Stimulated activated effector memory CD8-positive, alpha-beta T cell treated with anti-CD3 and anti-CD28 coated beads, Interleukin-12 subunit alpha, Interleukin-12 subunit beta, amount 100 ng/mL, for 72 hours (primary cell): ENCODE measurements at regions not wholly inside any gene's neighbourhood (a gene's known extent, or its start where the extent isn't known, plus 50 kb on each side); places are given as distances from the start of the nearest gene placed in this dataset.

Experiments
- ATAC-seq: fragments of 150-1000 bp; cut with Tn5 transposase; 2 replicates; pipeline ENCODE4 v1.10.0; 2021
- DNase-seq, 2 donors: peaks; one replicate each; pipeline ENCODE4 v3.0.0; 2021 to 2022; ENCODE audit warnings: low spot score in 2 of 2
- H3K27ac Mint-ChIP-seq: one replicate; pipeline ENCODE4 v1.8.0; 2022; ENCODE audit warnings: mild to moderate bottlenecking, mixed read lengths
- H3K36me3 Mint-ChIP-seq: one replicate; pipeline ENCODE4 v1.8.0; 2022; ENCODE audit warnings: mild to moderate bottlenecking, mixed read lengths
- H3K4me1 Mint-ChIP-seq: one replicate; pipeline ENCODE4 v1.8.0; 2022; ENCODE audit warnings: mixed read lengths
- H3K4me3 Mint-ChIP-seq: one replicate; pipeline ENCODE4 v1.8.0; 2022; ENCODE audit warnings: mild to moderate bottlenecking, mixed read lengths
- H3K9me3 Mint-ChIP-seq: one replicate; pipeline ENCODE4 v1.8.0; 2022; ENCODE audit warnings: mixed read lengths

DNA sequence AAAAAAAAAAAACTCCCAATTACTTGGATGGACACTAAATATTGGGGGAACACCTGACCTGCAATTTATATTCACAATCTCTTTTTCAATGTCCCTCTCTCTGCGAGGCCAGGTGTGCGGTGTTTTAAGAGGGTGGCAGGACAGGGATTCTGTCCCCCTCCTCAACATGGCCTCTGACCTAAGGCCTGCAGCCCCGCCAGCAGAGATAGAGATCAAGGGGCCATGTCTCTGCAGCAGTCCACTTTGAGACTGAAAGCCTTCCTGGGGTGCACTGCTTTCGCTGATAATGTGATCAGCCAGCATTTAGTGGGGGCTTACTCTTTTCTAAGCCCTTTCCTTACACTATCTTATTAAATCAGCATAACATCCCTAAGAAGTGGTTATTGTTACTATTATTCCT, 419.9 kb downstream of the OCA2 start:
- no peak for ATAC-seq
- Mint-ChIP-seq H3K27ac (no peak overlapping the region), H3K36me3 (no peaks in the 10 kb centered on the region), H3K4me1 (no peaks in the 10 kb centered on the region), H3K4me3 (no peak overlapping the region), H3K9me3 (peaks cover 8% of the 10 kb centered on the region)
- no peak for DNase-seq

DNA sequence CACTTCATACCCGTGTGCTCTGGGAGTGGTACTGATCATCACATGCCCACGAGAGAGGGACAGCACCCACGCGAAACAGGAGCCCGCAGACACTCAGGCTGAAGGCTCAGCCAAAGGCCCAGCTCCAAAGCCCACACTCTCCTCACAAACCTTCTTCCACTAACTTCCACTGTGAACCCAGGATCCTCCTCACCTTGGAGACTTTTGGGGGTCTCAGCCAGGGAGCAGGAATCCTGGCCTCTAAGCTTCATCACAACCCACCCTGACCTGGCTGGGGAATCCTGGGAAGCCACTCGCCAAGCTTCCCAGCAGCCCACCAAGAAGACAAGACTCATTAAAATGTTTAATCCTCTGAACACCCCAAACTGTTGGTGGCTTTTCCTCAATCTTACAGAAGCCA, 421.2 kb downstream of the OCA2 start:
- no peaks in the 10 kb centered on the region for H3K36me3 Mint-ChIP-seq
- no peak overlapping the region for H3K4me3 Mint-ChIP-seq
- H3K9me3 Mint-ChIP-seq = peaks cover 8% of the 10 kb centered on the region
- H3K27ac Mint-ChIP-seq = no peak overlapping the region
- ATAC-seq (no peak), DNase-seq (no peak)
- no peaks in the 10 kb centered on the region for H3K4me1 Mint-ChIP-seq

DNA sequence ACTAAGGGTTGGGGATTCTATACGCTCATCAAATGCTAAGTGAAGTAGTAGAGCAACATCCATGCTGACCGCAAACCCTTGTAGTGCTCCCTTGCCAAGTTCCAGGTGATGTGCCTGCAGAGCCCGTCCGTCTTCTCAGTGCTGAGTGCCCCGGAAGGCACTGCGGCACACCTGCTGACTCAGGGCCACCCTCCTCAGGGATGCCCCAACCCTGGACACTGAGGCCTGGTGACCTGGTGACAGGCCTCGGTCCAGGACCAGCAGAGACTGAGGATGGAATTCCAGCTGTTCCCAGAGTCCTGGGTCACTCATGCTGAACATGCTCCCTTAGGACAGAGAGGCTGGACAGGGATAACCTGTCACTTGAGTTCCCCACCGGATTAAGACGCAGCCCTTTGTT, 422.5 kb downstream of the OCA2 start:
- Mint-ChIP-seq H3K36me3 (no peaks in the 10 kb centered on the region), H3K9me3 (peaks cover 4% of the 10 kb centered on the region), H3K4me3 (no peak overlapping the region), H3K27ac (no peak overlapping the region), H3K4me1 (no peaks in the 10 kb centered on the region)
- no peak for DNase-seq
- ATAC-seq = peak; percentile 33

DNA sequence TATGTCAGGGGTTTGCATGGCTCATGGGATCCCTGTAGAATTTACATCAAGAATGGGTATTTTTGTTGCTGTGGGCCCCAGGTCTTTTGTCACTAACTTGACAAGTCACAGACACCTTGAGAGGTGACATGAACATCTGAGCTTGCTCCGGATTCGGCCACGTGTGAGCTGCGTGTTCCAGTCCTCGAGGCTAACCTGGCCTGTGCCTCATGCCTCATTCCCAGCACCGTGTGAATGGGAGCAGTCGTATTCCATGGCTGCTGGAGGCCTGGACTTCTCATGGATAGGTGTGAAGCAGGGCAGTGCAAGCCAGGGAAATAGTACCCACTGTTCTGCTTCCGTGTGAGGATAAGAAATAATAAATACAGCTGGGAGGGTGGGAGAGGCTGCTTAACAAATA, 423.5 kb downstream of the OCA2 start:
- Mint-ChIP-seq H3K4me1 (no peaks in the 10 kb centered on the region), H3K27ac (no peak overlapping the region), H3K9me3 (peaks cover 4% of the 10 kb centered on the region), H3K4me3 (no peak overlapping the region), H3K36me3 (no peaks in the 10 kb centered on the region)
- ATAC-seq = no peak
- no peak for DNase-seq

DNA sequence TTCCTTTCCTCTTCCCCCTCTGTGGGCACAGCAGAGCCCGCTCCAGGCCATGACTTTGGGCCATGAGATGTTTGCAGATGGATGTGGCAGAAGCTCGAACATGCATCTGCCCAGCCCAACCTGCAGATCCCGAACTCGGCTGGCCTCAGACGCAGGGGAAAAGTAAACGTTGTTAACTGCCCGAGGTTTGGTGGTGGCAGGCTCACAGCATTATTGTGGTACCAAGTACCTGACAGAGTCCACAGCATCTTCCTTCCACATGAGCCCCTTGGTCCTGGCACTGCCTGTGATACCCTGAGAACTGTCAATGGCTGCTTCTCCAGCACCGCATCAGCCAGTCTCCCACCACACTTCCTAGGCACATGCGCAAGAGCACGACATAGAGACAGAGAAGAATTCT, 424.3 kb downstream of the OCA2 start:
- Mint-ChIP-seq H3K36me3 (no peaks in the 10 kb centered on the region), H3K4me1 (no peaks in the 10 kb centered on the region), H3K9me3 (peaks cover 4% of the 10 kb centered on the region), H3K4me3 (no peak overlapping the region), H3K27ac (no peak overlapping the region)
- DNase-seq (no peak), ATAC-seq (no peak)

DNA sequence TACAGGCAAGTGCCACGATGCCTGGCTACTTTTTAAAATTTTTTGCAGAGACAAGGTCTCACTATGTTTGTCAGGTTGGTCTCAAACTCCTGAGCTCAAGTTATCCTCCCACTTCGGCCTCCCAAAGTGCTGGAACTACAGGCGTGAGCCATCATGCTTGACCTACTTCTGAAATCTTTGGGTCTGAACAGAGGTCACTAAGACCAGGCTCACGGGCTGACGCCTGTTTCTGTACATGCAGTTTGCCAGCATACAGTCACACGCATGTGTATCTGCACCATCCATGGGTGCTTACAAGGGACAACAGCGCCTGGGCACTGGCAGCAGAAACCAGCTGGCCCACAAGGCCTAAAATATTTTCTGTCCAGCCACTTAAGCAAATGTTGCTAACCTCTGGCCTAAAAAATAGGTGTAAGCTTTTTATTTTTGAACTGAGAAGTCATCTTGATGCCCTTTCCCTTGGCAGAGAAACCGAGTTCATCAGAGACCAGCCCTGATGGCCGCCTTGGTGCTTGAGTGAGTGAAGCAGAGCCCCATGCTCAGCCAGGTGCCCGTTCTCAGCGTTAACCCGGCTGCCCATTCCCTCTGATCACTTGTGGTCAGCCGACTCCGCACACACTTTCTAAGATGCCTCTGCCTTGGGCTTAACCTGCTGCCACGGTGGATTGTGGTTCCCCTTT, 425.2 kb downstream of the OCA2 start:
- peaks cover 4% of the 10 kb centered on the region for H3K9me3 Mint-ChIP-seq
- no peak overlapping the region for H3K27ac Mint-ChIP-seq
- H3K4me3 Mint-ChIP-seq = no peak overlapping the region

DNA sequence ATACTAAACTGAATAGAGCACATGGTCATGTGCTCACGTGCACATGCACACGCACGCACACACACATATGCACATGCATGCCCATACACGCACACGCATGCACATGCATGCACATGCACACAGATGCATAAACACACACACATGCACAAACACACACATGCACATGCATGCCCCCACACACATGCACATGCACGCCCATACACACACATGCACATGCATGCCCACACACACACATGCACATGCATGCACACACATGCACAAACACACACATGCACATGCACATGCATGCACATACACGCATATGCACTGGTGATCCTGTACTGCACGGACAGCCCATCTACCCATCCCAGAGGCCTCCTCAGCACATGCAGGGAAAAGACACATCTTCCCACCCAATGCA, 426.6 kb downstream of the OCA2 start:
- H3K27ac Mint-ChIP-seq = no peak overlapping the region
- no peaks in the 10 kb centered on the region for H3K36me3 Mint-ChIP-seq
- H3K9me3 Mint-ChIP-seq = peaks cover 3% of the 10 kb centered on the region
- no peak overlapping the region for H3K4me3 Mint-ChIP-seq
- no peak for DNase-seq
- no peaks in the 10 kb centered on the region for H3K4me1 Mint-ChIP-seq
- ATAC-seq = no peak

More for the DNA sequence above, 425.2 kb downstream of the OCA2 start:
- no peaks in the 10 kb centered on the region for H3K36me3 Mint-ChIP-seq
- no peak for DNase-seq
- no peak for ATAC-seq
- H3K4me1 Mint-ChIP-seq = no peaks in the 10 kb centered on the region

DNA sequence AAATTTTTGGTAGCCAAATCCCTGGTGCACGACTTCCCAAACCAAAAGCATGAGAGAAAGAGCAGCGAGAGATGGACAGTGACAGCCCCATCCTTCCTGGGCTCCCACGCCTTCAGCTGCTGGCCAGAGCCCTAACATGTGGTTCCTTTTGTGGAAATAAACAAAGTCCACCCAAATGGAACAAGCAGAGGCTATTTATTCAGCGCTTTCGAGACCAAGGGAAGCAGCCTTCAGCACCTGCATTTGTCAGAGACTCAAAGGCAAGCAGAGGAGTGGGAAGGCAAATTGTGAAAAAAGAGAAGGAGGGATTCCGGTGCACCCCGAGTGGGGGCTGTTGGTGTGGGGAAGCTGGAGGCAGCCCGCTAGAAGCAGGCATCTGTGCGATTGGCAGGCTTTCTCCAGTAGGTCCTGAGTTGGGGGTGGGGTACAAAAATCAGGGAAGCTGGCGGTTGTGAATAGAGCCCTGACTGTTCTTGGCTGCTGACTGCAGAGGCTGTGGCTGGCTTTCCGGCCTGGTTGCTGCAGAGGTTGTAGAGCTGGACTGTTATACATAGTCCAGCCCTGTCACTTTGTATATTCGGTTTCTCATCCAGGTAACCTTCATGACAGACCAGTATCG, 427.2 kb downstream of the OCA2 start:
- H3K36me3 Mint-ChIP-seq = no peaks in the 10 kb centered on the region
- H3K27ac Mint-ChIP-seq = no peak overlapping the region
- H3K4me1 Mint-ChIP-seq = no peaks in the 10 kb centered on the region
- no peak overlapping the region for H3K4me3 Mint-ChIP-seq
- no peak for DNase-seq
- H3K9me3 Mint-ChIP-seq = peaks cover 2% of the 10 kb centered on the region
- no peak for ATAC-seq

DNA sequence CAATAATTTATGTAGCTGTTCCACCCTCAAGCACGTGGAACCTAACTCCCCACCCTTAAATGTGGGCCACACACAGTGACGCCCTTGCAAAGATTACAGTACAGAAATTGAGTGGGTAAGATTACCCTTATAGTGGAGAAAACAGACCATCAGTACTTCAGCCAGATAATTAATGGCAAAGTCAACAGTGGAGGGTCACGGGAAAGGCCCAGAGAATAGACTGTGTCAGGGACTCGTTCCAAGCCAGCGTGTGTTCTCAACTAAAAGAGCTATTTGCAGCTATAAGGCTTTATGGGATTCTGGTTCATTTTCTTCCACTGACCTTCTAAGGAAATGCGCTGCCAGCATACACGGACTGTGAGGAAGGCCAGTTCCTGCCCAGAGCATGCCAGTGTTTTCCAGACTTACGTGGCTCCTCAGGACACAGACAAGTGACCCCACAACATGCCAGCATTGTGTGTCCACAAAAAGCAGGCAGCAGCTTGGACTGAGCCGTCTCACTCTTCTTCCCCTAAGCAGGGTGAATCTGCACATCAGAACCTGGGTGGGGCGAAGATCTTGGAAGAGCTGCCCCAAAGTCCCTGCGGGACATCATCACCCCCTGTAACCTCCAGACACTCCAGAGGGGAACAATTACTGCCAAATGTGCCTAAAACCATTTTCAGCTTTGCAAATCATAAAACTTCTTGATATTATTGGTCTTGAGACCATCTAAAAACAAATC, 428.5 kb downstream of the OCA2 start:
- Mint-ChIP-seq H3K4me3 (no peak overlapping the region), H3K9me3 (peaks cover 3% of the 10 kb centered on the region), H3K4me1 (no peaks in the 10 kb centered on the region), H3K36me3 (no peaks in the 10 kb centered on the region), H3K27ac (no peak overlapping the region)
- no peak for ATAC-seq
- DNase-seq = no peak

DNA sequence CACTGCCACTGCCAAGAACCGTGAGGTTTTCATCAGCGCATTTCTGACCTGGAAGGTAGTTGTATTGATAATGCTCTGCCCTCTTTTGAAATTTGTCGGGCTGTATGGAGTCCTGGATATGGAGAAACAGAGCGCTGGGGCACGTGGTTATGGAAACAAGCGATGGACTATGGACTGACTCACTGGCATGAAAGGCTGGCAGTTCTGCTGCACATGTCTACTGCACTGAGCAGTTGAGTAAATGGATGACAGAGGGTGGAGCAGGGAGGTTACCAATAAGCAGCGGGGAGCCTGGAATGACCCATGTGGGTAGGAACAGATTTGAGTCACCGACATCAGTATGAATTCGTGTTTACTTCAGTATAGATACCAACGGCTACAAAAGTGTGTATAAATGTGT, 429.5 kb downstream of the OCA2 start:
- Mint-ChIP-seq H3K4me3 (no peak overlapping the region), H3K9me3 (peaks cover 3% of the 10 kb centered on the region), H3K36me3 (no peaks in the 10 kb centered on the region), H3K27ac (no peak overlapping the region), H3K4me1 (no peaks in the 10 kb centered on the region)
- DNase-seq (no peak), ATAC-seq (no peak)

DNA sequence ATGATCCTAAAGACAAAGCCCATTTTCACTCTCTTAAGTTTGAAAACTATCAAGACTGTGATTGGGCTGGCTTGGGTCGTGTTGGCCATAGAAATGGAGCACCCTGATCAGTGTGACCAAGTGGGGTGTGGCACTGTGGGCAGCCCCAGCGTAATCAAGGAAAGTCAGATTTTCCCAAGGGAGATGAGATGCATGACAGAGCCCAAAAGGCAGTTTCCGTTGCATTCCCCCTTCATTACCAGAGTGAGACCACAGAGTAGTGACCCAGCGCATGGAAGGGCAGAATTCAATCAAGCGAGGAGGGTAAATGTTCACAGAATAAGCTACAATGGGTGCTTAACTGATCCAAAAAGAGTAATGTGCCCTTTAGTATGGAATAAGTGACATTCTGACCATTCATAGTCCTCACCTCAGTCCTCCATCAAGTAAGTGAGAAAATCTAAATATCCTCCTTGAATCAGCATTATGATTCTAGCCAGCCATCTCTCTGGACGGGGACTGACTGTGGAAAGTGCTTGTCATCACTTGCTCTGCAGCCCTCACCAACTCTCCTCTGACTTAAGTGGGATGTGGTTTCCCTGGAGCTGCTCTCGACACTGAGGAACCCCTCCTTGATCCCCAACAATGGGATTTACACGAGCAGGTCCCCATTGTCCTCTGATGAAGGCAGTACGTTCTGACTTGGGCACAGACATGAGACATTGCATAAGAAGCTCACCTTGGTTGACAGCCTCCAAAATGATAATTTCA, 430.5 kb downstream of the OCA2 start:
- H3K9me3 Mint-ChIP-seq = peaks cover 3% of the 10 kb centered on the region
- H3K27ac Mint-ChIP-seq = no peak overlapping the region
- ATAC-seq = no peak
- H3K4me3 Mint-ChIP-seq = no peak overlapping the region
- no peaks in the 10 kb centered on the region for H3K36me3 Mint-ChIP-seq
- DNase-seq = no peak
- H3K4me1 Mint-ChIP-seq = no peaks in the 10 kb centered on the region

DNA sequence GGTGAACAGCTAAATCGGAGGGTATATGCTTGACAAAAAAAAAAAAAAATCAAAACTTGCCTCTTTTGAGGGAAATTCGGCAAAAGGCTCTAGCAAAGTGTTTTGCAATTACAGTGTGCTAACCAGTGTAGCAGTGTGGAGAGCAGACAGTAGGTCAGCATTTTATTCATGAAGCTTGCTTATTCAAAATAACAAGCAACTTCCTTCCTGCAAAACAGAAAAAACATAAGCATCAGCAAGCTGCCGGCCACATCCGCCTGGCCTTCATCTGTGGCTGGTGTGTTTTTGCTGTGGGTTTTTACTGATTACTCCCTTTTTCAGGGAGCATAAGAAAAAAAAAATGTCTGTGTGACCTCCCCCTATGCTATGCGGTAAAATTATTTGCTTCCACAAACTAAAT, 434.1 kb downstream of the OCA2 start:
- Mint-ChIP-seq H3K36me3 (no peaks in the 10 kb centered on the region), H3K4me1 (no peaks in the 10 kb centered on the region), H3K27ac (no peak overlapping the region), H3K4me3 (no peak overlapping the region), H3K9me3 (peaks cover 15% of the 10 kb centered on the region)
- no peak for DNase-seq
- no peak for ATAC-seq

DNA sequence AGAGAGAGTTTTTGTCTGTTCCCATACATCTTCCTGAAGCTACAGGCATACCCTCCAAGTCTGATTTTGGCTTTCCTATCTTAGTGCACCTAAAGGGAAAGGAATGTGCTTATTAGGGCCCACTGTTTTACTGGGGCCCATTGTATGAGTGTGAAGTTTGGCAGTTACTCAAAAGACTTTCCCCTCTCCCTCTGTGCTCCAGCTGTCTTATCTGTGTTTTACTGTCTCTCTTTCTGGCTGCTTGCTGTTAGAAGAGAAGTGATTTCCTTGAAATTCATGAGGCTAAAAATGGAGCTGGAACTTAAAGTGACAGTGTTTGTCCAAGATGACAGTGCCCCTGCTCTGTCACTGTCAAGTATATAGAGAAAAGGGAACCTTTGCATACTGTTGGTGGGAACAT, 436.2 kb downstream of the OCA2 start:
- ATAC-seq (no peak), DNase-seq (no peak)
- Mint-ChIP-seq H3K27ac (no peak overlapping the region), H3K4me1 (no peaks in the 10 kb centered on the region), H3K9me3 (peaks cover 20% of the 10 kb centered on the region), H3K36me3 (no peaks in the 10 kb centered on the region), H3K4me3 (no peak overlapping the region)

DNA sequence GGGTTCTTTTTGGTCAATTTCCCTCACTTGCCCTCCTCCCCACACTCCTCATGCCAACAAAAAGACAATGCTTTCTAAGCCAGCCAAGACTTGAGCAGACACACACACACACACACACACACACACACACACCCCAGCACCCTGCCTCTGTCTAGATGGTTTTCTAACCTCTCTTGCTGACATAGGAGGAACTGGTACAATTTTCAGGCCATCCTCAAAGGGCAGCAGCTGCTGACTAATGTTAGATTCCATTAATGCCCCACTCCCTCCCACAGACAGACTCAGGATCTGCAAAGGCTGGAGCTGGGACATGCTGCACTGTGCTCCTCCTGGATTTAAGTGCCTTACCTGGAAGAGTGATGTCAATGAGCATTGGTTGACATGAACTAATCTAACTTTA, 438.4 kb downstream of the OCA2 start:
- ATAC-seq (no peak), DNase-seq (no peak)
- Mint-ChIP-seq H3K27ac (no peak overlapping the region), H3K4me1 (no peaks in the 10 kb centered on the region), H3K36me3 (no peaks in the 10 kb centered on the region), H3K4me3 (no peak overlapping the region), H3K9me3 (peaks cover 20% of the 10 kb centered on the region)

DNA sequence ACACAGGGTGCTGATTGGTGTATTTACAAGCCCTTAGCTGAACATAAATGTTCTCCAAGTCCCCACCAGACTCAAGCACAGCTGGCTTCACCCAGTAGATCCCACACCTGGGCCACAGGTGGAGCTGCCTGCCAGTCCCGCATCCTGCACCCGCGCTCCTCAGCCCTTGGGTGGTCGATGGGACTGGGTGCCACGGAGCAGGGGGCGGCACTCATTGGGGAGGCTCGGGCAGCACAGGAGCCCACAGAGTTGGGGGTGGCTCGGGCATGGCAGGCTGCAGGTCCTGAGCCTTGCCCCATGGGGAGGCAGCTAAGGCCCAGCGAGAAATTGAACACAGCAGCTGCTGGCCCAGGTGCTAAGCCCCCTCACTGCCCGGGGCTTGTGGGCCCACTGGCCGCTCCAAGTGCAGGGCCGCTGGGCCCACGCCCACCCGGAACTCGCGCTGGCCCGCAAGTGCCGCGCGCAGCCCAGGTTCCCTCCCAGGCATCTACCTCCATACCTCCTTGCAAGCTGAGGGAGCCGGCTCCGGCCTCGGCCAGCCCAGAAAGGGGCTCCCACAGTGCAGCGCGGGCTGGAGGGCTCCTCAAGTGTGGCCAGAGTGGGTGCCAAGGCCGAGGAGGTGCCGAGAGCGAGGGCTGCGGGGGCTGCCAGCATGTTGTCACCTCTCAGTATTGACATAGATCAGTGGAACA, 442.7 kb downstream of the OCA2 start:
- no peaks in the 10 kb centered on the region for H3K36me3 Mint-ChIP-seq
- no peak overlapping the region for H3K27ac Mint-ChIP-seq
- ATAC-seq (no peak), DNase-seq (no peak)
- H3K4me1 Mint-ChIP-seq = no peaks in the 10 kb centered on the region
- peaks cover 19% of the 10 kb centered on the region for H3K9me3 Mint-ChIP-seq
- no peak overlapping the region for H3K4me3 Mint-ChIP-seq
